GM12891 (cell line): ENCODE measurements at regions not wholly inside any gene's neighbourhood (a gene's known extent, or its start where the extent isn't known, plus 50 kb on each side); places are given as distances from the start of the nearest gene placed in this dataset.

ENCODE experiments used
- POLR2A ChIP-seq: IDR thresholded peaks from 2 replicates; pipeline ENCODE4 v1.6.1; 2011; ENCODE audit warnings: low read depth, low read length, control low read depth
- POLR2AphosphoS5 ChIP-seq: IDR thresholded peaks from 2 replicates; pipeline ENCODE4 v1.6.1; 2011; ENCODE audit warnings: low read depth, low read length, control low read depth

GRCh38 chr2:14896330-14897030 lies 264.0 kb downstream of the LRATD1 start:
- no peak for TF ChIP-seq POLR2A
- TF ChIP-seq POLR2AphosphoS5, result no peak
